ENCODE measurements at regions not wholly inside any gene's neighbourhood (a gene's known extent, or its start where the extent isn't known, plus 50 kb on each side); places are given as distances from the start of the nearest gene placed in this dataset.

DNA sequence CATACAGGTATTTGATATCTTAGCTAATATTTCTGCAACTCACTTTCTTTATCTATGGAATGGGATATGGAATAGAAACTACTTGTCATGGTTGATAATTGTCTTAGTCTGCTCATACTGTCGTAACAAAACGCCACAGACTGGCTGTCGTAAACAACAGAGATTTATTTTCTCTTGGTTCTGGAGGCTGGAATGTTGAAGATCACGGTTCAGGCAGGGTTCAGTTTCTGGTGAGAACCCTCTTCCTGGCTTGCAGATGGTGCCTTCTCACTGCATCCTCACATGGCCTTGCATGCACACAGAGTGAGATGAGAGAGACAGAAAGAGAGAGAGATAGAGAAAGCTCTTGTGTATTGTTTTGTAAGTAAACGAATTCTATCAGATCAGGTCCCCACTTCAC, 332.7 kb upstream of the MAGI2 start:
- no peak for TF ChIP-seq POLR2A (IDR thresholded peaks at IDR 0.05)
- Histone ChIP-seq H3K9me3 (no peaks in the 10 kb centered on the region), H3K36me3 (no peaks in the 10 kb centered on the region), H3K4me1 (no peaks in the 10 kb centered on the region), H3K27me3 (no peaks in the 10 kb centered on the region), H3K4me3 (no peak overlapping the region), H3K27ac (no peak overlapping the region)
- DNase-seq, result no peak

DNA sequence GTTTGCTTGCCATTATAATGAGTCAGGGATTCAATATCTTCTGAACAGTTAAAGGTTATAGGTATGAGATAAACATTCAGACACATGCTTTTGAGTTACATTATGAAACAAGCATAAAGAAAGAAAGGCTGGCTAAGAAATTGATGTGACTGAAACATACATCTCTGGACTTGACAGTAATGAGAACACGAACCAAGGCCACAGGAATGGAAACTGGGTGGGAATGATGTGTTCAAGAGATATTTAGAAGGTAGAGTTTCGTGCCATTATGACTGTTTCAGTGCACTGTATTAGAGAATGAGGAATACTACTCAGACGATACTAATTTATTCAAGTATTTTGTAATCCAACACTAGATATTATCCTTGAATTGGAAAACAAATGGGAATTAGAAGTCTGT, 332.1 kb upstream of the MAGI2 start:
- TF ChIP-seq, protein P1, sequence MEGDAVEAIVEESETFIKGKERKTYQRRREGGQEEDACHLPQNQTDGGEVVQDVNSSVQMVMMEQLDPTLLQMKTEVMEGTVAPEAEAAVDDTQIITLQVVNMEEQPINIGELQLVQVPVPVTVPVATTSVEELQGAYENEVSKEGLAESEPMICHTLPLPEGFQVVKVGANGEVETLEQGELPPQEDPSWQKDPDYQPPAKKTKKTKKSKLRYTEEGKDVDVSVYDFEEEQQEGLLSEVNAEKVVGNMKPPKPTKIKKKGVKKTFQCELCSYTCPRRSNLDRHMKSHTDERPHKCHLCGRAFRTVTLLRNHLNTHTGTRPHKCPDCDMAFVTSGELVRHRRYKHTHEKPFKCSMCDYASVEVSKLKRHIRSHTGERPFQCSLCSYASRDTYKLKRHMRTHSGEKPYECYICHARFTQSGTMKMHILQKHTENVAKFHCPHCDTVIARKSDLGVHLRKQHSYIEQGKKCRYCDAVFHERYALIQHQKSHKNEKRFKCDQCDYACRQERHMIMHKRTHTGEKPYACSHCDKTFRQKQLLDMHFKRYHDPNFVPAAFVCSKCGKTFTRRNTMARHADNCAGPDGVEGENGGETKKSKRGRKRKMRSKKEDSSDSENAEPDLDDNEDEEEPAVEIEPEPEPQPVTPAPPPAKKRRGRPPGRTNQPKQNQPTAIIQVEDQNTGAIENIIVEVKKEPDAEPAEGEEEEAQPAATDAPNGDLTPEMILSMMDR (IDR thresholded peaks at IDR 0.05), result no peak
- no peak for TF ChIP-seq POLR2A (IDR thresholded peaks at IDR 0.05)
- Histone ChIP-seq H3K4me1 (no peaks in the 10 kb centered on the region), H3K9me3 (no peaks in the 10 kb centered on the region), H3K27ac (no peak overlapping the region), H3K27me3 (no peaks in the 10 kb centered on the region), H3K4me3 (no peak overlapping the region), H3K36me3 (no peaks in the 10 kb centered on the region)
- no peak for DNase-seq

DNA sequence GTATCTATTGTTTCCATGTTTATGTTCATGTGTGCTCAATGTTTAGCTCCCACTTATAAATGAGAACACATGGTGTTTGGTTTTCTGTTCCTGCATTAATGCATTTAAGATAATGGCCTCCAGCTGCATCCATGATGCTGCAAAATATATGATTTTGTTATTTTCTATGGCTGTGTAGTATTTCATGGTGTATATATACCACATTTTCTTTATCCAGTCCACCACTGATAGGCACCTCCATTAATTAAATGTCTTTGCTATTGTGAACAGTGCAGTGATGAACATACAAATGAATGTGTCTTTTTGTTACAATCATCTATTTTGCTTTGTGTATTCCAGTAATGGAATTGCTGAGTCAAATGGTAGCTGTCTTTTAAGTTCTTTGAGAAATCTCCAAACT, 329.4 kb upstream of the MAGI2 start:
- H3K27me3 ChIP-seq, result no peaks in the 10 kb centered on the region
- no peaks in the 10 kb centered on the region for H3K9me3 ChIP-seq

DNA sequence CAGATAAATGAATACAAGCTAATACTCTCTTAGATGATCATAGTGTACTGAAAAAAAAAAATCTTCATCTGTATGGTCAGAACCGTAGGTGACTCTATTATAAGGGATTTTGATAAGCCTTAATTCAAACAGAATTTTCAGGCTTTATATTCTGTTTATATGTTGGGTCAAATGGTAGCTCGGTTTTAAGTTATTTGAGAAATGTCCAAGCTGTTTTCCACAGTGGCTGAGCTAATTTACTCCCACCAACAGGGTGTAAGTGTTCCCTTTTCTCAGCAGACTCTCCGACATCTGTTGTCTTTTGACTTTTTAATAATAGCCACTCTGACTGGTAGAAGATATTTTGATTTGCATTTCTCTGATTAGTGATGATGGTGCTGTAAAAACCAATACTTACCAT, 328.8 kb upstream of the MAGI2 start:
- TF ChIP-seq POLR2A (IDR thresholded peaks at IDR 0.05), result no peak
- TF ChIP-seq, protein P1 (IDR thresholded peaks at IDR 0.05), result no peak
- no peaks in the 10 kb centered on the region for H3K36me3 ChIP-seq
- no peak for DNase-seq
- H3K9me3 ChIP-seq, result no peaks in the 10 kb centered on the region
- H3K27ac ChIP-seq, result no peak overlapping the region
- H3K4me3 ChIP-seq, result no peak overlapping the region
- no peaks in the 10 kb centered on the region for H3K4me1 ChIP-seq
- H3K27me3 ChIP-seq, result no peaks in the 10 kb centered on the region

More for the DNA sequence above, 329.4 kb upstream of the MAGI2 start:
- TF ChIP-seq, protein P1 (IDR thresholded peaks at IDR 0.05), result no peak
- TF ChIP-seq POLR2A (IDR thresholded peaks at IDR 0.05), result no peak
- no peak for DNase-seq
- Histone ChIP-seq H3K4me3 (no peak overlapping the region), H3K36me3 (no peaks in the 10 kb centered on the region), H3K27ac (no peak overlapping the region), H3K4me1 (no peaks in the 10 kb centered on the region)

DNA sequence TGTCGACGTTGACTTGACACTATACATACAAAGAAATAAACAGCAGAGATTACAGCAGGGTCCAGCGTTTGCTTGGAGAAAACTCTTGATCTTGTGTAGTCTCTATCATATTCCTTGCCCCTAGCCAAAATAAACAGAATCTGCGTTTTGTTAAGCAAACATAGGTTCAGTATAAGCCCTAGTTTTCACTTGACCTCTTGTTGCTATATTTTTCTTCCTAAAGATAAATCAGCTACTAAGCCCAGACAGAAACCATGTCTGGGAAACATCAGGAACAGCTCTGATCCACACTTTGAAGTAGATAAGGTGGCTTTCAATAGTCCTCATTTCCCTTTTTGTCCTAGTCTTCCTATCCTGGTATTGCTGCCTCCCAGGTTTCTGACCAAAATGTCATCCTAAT, 328.2 kb upstream of the MAGI2 start:
- Histone ChIP-seq H3K9me3 (no peaks in the 10 kb centered on the region), H3K4me1 (no peaks in the 10 kb centered on the region), H3K27ac (no peak overlapping the region), H3K4me3 (no peak overlapping the region), H3K36me3 (no peaks in the 10 kb centered on the region), H3K27me3 (no peaks in the 10 kb centered on the region)
- no peak for DNase-seq
- TF ChIP-seq POLR2A (IDR thresholded peaks at IDR 0.05), result no peak
- TF ChIP-seq, protein P1 (IDR thresholded peaks at IDR 0.05), result no peak

DNA sequence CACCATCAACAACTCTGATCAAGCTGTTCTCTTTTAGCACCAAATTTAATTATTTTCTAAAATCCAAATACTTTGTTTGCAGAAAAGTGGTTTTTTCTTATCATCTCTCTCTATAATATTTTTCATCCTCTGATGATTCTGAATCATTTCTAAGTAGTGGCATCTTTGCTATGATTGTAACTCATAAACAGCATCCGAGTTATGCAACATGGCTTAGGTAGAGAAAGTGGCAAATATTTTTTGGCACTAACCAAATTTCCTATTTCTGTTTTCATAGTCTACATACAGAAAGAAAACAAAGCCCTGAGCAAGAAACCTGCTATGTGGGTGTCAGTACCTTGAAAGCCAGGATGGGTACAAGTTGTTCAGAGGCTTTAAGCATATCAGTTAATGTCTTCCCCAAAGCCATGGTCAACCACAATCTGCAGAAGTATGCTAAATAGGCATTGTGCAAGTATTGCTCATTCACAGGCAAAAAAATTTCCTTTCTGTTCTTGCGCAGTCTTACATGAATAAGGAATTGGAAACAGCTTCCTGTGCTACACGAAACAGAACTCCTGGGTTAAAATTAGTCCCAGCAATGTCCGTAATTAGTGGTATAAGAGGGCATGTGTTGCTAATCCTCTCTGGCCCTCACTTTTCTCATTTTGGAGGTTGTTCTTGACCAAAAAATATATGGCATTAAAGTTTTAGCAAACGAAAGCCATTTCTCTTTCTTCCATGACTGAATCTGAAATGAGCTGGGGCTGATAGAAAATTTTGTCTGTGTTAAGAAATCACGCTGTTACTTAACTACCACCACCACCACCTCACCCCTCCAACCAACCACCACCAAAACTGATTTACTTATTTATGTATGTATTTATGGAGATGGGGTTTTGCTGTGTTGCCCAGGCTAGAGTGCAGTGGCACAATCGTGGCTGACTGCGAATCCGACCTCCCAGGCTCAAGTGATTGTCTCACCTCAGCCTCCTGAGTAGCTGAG, 325.6 kb upstream of the MAGI2 start:
- Histone ChIP-seq H3K4me3 (no peak overlapping the region), H3K4me1 (no peaks in the 10 kb centered on the region), H3K36me3 (no peaks in the 10 kb centered on the region), H3K27ac (no peak overlapping the region), H3K27me3 (no peaks in the 10 kb centered on the region), H3K9me3 (no peaks in the 10 kb centered on the region)
- TF ChIP-seq POLR2A (IDR thresholded peaks at IDR 0.05), result no peak
- TF ChIP-seq, protein P1 (IDR thresholded peaks at IDR 0.05), result no peak
- no peak for DNase-seq

All from Peyer's patch (tissue), 4 donors.